Activated CD8-positive, alpha-beta T cell treated with anti-CD3 and anti-CD28 coated beads for 36 hours (primary cell): ENCODE measurements at regions not wholly inside any gene's neighbourhood (a gene's known extent, or its start where the extent isn't known, plus 50 kb on each side); places are given as distances from the start of the nearest gene placed in this dataset.
A peak's percentile ranks its signal among the peaks of the same experiment; 100 is the strongest.

Experiments
- ATAC-seq: fragments of 200-7000 bp; cut with Tn5 transposase; one replicate; pipeline ENCODE4 v1.10.0; 2021; ENCODE audit warnings: mild to moderate bottlenecking, moderate library complexity
- CTCF ChIA-PET: fragments of 350-600 bp; sonication (Branson Sonifier 250); formaldehyde crosslinking; loops from one replicate; lab custom pipeline; 2021; ENCODE audit warnings: antibody characterized with exemption; lab: Charles Lee
- POLR2A ChIA-PET: fragments of 350-600 bp; sonication (Branson Sonifier 250); formaldehyde crosslinking; loops from one replicate; lab custom pipeline; 2021; ENCODE audit warnings: antibody characterized with exemption; lab: Charles Lee
- DNase-seq: peaks from one replicate; pipeline ENCODE4 v3.0.0-alpha.2; 2020
- H3K27ac Mint-ChIP-seq: one replicate; pipeline ENCODE4 v1.8.0; 2021; ENCODE audit warnings: mild to moderate bottlenecking, mixed read lengths
- H3K27me3 Mint-ChIP-seq: one replicate; pipeline ENCODE4 v1.8.0; 2021; ENCODE audit warnings: mixed read lengths
- H3K36me3 Mint-ChIP-seq: one replicate; pipeline ENCODE4 v1.8.0; 2021; ENCODE audit warnings: low read depth, mixed read lengths
- H3K4me1 Mint-ChIP-seq: one replicate; pipeline ENCODE4 v1.8.0; 2021; ENCODE audit warnings: low read depth, mixed read lengths
- H3K4me3 Mint-ChIP-seq: one replicate; pipeline ENCODE4 v1.8.0; 2021; ENCODE audit warnings: mild to moderate bottlenecking, moderate library complexity, mixed read lengths
- H3K9me3 Mint-ChIP-seq: one replicate; pipeline ENCODE4 v1.8.0; 2021; ENCODE audit warnings: mixed read lengths
- intact Hi-C: fragments of 100-400 bp; cut with micrococcal nuclease; formaldehyde crosslinking; loops from one replicate; pipeline ENCODE4 v1.10.0; 2022
- TF ChIP-seq, protein P1 (sequence below): fragments of 200-600 bp; IDR thresholded peaks from one replicate; pipeline ENCODE4 v1.8.0; 2022; ENCODE audit warnings: antibody characterized with exemption, mild to moderate bottlenecking

DNA sequence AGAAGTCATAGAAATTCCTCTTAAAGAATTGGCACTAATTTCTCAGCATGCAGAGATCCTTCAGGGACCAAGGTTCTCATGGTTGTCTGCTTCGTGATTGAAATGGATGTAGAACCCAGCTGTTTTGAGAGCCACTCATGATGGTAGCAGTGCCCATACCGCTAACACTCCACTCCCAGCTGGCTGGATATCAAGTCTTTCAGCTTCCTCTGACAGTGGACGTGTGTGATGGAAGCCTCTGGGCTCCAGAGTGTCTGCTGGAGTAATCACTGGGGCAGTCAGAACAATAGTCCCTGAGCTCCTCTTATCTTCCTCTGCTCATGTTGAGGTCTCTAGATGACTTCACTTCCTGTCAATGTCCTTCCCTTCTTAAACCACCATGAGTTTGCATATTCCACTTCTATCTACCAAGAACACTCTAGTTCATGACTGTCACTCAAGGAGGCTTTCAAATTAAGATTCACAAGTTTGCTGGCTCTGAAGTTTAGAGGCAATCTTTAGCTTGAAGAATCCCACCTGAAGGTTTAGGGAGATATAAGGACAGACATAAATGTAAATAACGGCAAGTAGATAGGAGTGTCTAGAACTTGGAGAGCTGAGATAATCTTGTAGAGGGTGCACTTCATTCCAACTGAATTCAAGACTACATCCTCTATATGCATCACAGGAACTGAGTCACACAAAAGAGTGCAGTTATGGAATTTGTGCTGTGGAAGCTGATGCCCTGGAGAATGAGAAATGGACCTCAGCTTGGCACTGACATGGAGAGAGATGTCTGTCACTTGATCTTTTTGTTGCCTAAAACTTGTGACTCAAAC is 64.5 kb upstream of the WDR1 start:
- intact Hi-C loops, result loop anchor here (5.0 kb wide), 1 partner anchor 59 kb away; no protein-coding TSS in a partner anchor
- TF ChIP-seq, protein P1, sequence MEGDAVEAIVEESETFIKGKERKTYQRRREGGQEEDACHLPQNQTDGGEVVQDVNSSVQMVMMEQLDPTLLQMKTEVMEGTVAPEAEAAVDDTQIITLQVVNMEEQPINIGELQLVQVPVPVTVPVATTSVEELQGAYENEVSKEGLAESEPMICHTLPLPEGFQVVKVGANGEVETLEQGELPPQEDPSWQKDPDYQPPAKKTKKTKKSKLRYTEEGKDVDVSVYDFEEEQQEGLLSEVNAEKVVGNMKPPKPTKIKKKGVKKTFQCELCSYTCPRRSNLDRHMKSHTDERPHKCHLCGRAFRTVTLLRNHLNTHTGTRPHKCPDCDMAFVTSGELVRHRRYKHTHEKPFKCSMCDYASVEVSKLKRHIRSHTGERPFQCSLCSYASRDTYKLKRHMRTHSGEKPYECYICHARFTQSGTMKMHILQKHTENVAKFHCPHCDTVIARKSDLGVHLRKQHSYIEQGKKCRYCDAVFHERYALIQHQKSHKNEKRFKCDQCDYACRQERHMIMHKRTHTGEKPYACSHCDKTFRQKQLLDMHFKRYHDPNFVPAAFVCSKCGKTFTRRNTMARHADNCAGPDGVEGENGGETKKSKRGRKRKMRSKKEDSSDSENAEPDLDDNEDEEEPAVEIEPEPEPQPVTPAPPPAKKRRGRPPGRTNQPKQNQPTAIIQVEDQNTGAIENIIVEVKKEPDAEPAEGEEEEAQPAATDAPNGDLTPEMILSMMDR, result no peak
- H3K27ac Mint-ChIP-seq, result peak overlapping the region; percentile 93
- CTCF ChIA-PET, result interaction anchor here (1.0 to 1.5 kb wide), 3 partner anchors 12 to 368 kb away, joined by 3 to 11 read pairs (median 4); no protein-coding TSS in a partner anchor
- POLR2A ChIA-PET, result interaction anchor here (0.8 to 2.3 kb wide), 4 partner anchors 20 to 79 kb away, joined by 3 to 11 read pairs (median 3); no protein-coding TSS in a partner anchor
- peaks cover 4% of the 10 kb centered on the region for H3K36me3 Mint-ChIP-seq
- DNase-seq (peak; percentile 61), ATAC-seq (peak; percentile 94)
- H3K4me3 Mint-ChIP-seq, result peak overlapping the region; percentile 16
- H3K4me1 Mint-ChIP-seq, result peaks cover 32% of the 10 kb centered on the region
- H3K27me3 Mint-ChIP-seq, result no peaks in the 10 kb centered on the region
- peaks cover 5% of the 10 kb centered on the region for H3K9me3 Mint-ChIP-seq

DNA sequence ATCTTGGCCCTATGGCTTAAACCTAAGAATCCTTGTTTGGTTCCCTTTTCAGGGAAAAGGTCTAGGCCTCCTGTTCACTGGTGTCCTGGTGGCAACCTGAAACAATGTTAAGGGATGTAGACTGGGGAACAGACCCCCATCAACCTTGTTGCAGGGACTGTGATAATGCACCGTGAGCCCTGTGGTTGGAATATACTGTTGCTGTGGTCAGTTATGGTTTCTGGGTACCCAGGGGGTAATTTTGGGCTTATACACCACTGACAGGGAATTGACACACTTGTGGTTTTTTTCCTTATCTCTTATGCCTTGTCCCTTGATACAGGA is 64.0 kb upstream of the WDR1 start:
- TF ChIP-seq, protein P1, result no peak
- Mint-ChIP-seq H3K27ac (peak overlapping the region; percentile 93), H3K9me3 (peaks cover 5% of the 10 kb centered on the region), H3K4me3 (no peak overlapping the region), H3K27me3 (no peaks in the 10 kb centered on the region), H3K36me3 (peaks cover 4% of the 10 kb centered on the region), H3K4me1 (peaks cover 32% of the 10 kb centered on the region)
- ATAC-seq (no peak), DNase-seq (no peak)
- POLR2A ChIA-PET, result interaction anchor here (1.4 to 2.3 kb wide), 2 partner anchors 19 to 63 kb away, joined by 3 to 11 read pairs; no protein-coding TSS in a partner anchor
- intact Hi-C loops, result loop anchor here (5.0 kb wide), 1 partner anchor 58 kb away; no protein-coding TSS in a partner anchor
- CTCF ChIA-PET, result interaction anchor here (1.0 to 1.5 kb wide), 2 partner anchors 12 to 22 kb away, joined by 3 to 11 read pairs; no protein-coding TSS in a partner anchor

DNA sequence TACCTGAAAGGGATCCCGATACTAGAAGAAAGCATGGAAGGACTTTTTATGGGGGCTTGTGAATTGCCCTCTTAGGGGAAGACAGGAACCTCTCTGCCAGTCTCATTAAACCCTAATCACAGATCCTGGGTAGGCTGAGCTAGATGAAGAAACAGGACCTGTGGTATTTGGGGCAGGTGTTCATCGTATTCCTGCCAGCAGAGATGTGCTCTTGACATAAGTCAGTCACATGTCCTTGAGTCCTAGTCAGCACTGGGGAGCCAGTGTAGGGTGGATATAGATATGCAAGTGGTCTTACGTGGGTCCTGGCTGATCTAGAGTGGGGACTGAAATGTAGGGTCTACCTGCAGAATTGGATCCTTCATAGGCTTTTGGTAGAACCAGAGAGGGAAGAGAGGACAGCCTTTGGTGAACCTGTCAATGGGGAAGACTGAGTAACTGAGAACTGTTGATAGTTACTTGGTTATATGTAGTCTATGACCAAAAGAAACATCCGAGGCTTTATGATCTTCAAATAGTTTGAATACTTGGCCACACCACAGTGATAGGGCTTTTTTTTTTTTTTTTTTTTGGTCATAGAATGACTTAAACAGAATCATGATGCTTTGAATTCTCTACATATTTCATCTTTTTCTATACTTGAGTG is 63.5 kb upstream of the WDR1 start:
- Mint-ChIP-seq H3K27ac (no peak overlapping the region), H3K27me3 (no peaks in the 10 kb centered on the region), H3K9me3 (peaks cover 5% of the 10 kb centered on the region), H3K4me3 (no peak overlapping the region), H3K36me3 (peaks cover 4% of the 10 kb centered on the region), H3K4me1 (peaks cover 32% of the 10 kb centered on the region)
- CTCF ChIA-PET, result no interaction called here
- POLR2A ChIA-PET, result interaction anchor here (2.3 kb wide), 1 partner anchor 62 kb away, joined by 11 read pairs; no protein-coding TSS in a partner anchor
- intact Hi-C loops, result loop anchor here (5.0 kb wide), 1 partner anchor 58 kb away; no protein-coding TSS in a partner anchor
- DNase-seq (no peak), ATAC-seq (no peak)
- TF ChIP-seq, protein P1, result no peak

DNA sequence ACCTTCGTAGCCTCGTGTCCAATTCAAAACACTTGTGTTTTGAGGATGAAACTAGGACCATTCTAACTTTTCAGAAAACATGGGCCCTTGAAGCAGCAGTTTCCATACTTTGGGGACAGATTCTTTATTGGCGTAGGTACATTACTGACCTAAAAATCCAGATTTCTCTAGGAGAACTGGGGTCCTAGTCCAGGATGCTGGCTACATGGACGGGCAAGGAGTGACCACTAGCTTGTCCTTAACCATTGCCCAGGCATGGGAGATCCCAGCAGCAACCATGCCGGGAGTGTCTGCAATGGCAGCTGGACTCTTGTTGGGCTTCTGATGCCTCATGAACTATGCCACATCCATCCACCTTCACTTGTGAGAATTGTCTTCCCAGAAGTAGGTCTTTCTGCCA is 62.2 kb upstream of the WDR1 start:
- ChIA-PET POLR2A (no interaction called here), CTCF (no interaction called here)
- DNase-seq, result no peak
- Mint-ChIP-seq H3K4me3 (no peak overlapping the region), H3K27me3 (no peaks in the 10 kb centered on the region), H3K9me3 (peaks cover 5% of the 10 kb centered on the region), H3K27ac (no peak overlapping the region), H3K36me3 (peaks cover 4% of the 10 kb centered on the region), H3K4me1 (peaks cover 29% of the 10 kb centered on the region)
- intact Hi-C loops, result no loop called here
- ATAC-seq, result no peak
- TF ChIP-seq, protein P1, result no peak
